ENCODE measurements at regions not wholly inside any gene's neighbourhood (a gene's known extent, or its start where the extent isn't known, plus 50 kb on each side); places are given as distances from the start of the nearest gene placed in this dataset.
"Not testable (repeated sequence)": the region's sequence is repeated elsewhere in the genome, so short reads cannot be mapped to it uniquely, and the experiment has no call there.

GRCh38 chr10:109737626-109738025, 185.7 kb downstream of the XPNPEP1 start:
- Histone ChIP-seq H3K27ac (no peak overlapping the region), H3K27me3 (no peaks in the 10 kb centered on the region), H3K36me3 (no peaks in the 10 kb centered on the region), H3K4me3 (no peak overlapping the region), H3K4me1 (ENCODE audit: insufficient read depth) (peaks cover 2% of the 10 kb centered on the region), H3K9me3 (no peaks in the 10 kb centered on the region)
- TF ChIP-seq CTCF (IDR thresholded peaks at IDR 0.05) (no peak), EP300 (IDR thresholded peaks at IDR 0.05) (no peak), POLR2A (IDR thresholded peaks at IDR 0.05) (no peak)
- intact Hi-C loops (cut with DNase I), result no loop called here
- WGBS, 3 donors, result 45 to 47% (median 46%) methylated on average over 5 of the region's 5 CpGs
- peak in 3 of 5 donors; percentile 23 to 42 (median 40) for DNase-seq

- Histone ChIP-seq H3K4me3 (no peak overlapping the region), H3K27ac (no peak overlapping the region), H3K9me3 (no peaks in the 10 kb centered on the region), H3K4me1 (ENCODE audit: insufficient read depth) (peaks cover 2% of the 10 kb centered on the region), H3K27me3 (no peaks in the 10 kb centered on the region), H3K36me3 (no peaks in the 10 kb centered on the region)
- 39 to 47% (median 44%) methylated on average over 4 of the region's 4 CpGs for WGBS, 3 donors
- TF ChIP-seq EP300 (IDR thresholded peaks at IDR 0.05) (no peak), POLR2A (IDR thresholded peaks at IDR 0.05) (no peak), CTCF (IDR thresholded peaks at IDR 0.05) (no peak)
- DNase-seq, result no peak
- intact Hi-C loops (cut with DNase I), result no loop called here
These were observed 186.3 kb downstream of the XPNPEP1 start for GRCh38 chr10:109737009-109737408.

GRCh38 chr10:109735776-109736175, 187.5 kb downstream of the XPNPEP1 start:
- Histone ChIP-seq H3K36me3 (no peaks in the 10 kb centered on the region), H3K27ac (no peak overlapping the region), H3K27me3 (no peaks in the 10 kb centered on the region), H3K4me1 (ENCODE audit: insufficient read depth) (peaks cover 2% of the 10 kb centered on the region), H3K4me3 (no peak overlapping the region), H3K9me3 (no peaks in the 10 kb centered on the region)
- intact Hi-C loops (cut with DNase I), result no loop called here
- TF ChIP-seq POLR2A (IDR thresholded peaks at IDR 0.05), result no peak
- TF ChIP-seq CTCF (IDR thresholded peaks at IDR 0.05), result no peak
- no peak for TF ChIP-seq EP300 (IDR thresholded peaks at IDR 0.05)
- 82 to 87% (median 82%) methylated on average over 4 of the region's 4 CpGs for WGBS, 3 donors
- DNase-seq, result no peak

- H3K36me3 ChIP-seq, result no peaks in the 10 kb centered on the region
- H3K27ac ChIP-seq, result no peak overlapping the region
- WGBS, 3 donors, result 56 to 59% (median 56%) methylated on average over 3 of the region's 3 CpGs
- H3K4me3 ChIP-seq, result no peak overlapping the region
- H3K27me3 ChIP-seq, result no peaks in the 10 kb centered on the region
- DNase-seq, result no peak
- no peaks in the 10 kb centered on the region for H3K4me1 ChIP-seq (ENCODE audit: insufficient read depth)
- TF ChIP-seq EP300 (IDR thresholded peaks at IDR 0.05), result no peak
- intact Hi-C loops (cut with DNase I), result no loop called here
- no peaks in the 10 kb centered on the region for H3K9me3 ChIP-seq
These were observed 190.9 kb downstream of the XPNPEP1 start for GRCh38 chr10:109732254-109732965.

- H3K36me3 ChIP-seq; H3K4me3 ChIP-seq; H3K9me3 ChIP-seq; H3K27ac ChIP-seq; H3K4me1 ChIP-seq (ENCODE audit: insufficient read depth); H3K27me3 ChIP-seq; intact Hi-C loops (cut with DNase I): not testable (repeated sequence)
- WGBS, 3 donors, result 6 to 14% (median 11%) methylated on average over 4 of the region's 4 CpGs
- DNase-seq, result peak in 1 of 5 donors; percentile 40
These were observed 193.4 kb downstream of the XPNPEP1 start for GRCh38 chr10:109729895-109730294.

All from ovary (tissue), 7 donors.